GM20431 (cell line): ENCODE measurements at regions not wholly inside any gene's neighbourhood (a gene's known extent, or its start where the extent isn't known, plus 50 kb on each side); places are given as distances from the start of the nearest gene placed in this dataset.

Experiments used
- in situ Hi-C: fragments of 300-500 bp; cut with MseI, MboI; formaldehyde crosslinking; loops from one replicate; pipeline ENCODE4 v1.15.0; 2020; ENCODE audit warnings: low sequenced_read_pairs; ENCODE audit not compliant: unreplicated experiment

- in situ Hi-C loops = no loop called here
Measured at GRCh38 chr16:86998196-86999001, 318.8 kb downstream of the C16orf95 start.

- in situ Hi-C loops = no loop called here
Measured at GRCh38 chr16:87000001-87000400, 317.2 kb downstream of the C16orf95 start.

- in situ Hi-C loops = no loop called here
Measured at GRCh38 chr16:87002717-87003413, 314.3 kb downstream of the C16orf95 start.

- in situ Hi-C loops = no loop called here
Measured at GRCh38 chr16:87003414-87003755, 313.8 kb downstream of the C16orf95 start.

DNA sequence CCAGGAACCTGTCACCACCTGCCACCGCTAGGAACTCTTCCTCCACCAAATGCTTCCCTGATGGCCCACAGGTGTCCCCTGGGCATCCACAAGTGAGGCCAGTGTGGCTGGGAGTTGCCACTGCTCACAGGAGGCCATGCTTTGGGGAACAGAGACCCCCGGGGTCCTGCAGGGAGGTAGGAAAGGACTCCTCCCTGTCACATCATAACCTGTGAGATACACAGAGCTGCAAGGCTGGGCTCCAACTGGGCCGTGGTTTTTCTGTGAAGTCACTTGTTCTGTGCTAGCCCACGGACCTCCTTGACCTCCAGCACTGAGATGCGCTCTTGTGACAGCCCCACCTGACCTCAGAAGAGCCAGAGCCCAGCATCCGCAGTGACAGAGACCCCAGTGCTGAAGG lies 311.2 kb downstream of the C16orf95 start:
- in situ Hi-C loops = no loop called here

DNA sequence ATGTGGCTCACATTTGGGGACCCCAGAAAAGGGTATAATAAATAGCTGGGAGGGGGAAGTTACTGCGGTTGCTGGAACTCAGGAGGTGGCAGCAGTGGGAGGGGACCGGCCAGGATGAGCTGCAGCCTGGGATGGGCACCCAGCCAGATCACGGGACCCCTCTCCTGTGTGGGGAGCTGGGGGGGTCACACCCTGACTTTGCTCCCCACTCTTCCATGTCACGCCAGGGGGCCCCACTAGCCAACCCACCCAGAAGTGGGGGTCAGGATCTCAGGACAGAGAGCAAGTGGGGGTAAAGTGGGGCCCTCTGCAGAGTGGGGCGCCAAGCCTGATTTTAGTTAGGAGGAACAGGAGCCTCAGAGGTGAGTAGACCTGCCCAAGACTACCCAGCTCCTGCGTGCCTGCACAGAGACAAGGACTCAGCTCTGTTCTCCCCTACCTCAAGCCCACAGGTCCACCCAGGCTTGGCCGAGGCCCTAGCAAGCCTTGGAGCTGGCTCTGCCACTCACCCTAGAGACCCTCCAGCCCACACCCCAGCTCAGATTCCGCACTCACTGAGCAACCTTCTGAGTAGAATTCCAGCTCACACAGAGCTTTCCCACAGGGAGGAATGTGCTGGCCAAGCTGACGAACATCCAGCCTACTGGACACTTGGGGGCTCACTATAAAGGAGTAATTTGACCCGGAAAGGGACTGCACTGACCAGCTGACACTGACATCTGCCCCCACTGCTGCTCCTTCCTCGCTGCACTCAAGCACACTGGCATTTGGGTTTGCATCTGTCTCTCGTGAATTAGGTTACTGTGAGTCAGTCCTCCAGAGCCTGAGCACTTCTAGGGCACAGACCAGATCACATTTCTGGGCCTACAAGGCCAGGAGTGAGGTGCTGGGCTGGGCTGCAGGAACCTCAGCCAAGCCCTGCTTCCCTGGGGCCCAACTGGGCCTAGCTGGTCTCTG lies 310.1 kb downstream of the C16orf95 start:
- in situ Hi-C loops = no loop called here

- in situ Hi-C loops = no loop called here
Measured at GRCh38 chr16:87007907-87008306, 309.3 kb downstream of the C16orf95 start.

GRCh38 chr16:87008664-87009063 lies 308.5 kb downstream of the C16orf95 start:
- in situ Hi-C loops = no loop called here

DNA sequence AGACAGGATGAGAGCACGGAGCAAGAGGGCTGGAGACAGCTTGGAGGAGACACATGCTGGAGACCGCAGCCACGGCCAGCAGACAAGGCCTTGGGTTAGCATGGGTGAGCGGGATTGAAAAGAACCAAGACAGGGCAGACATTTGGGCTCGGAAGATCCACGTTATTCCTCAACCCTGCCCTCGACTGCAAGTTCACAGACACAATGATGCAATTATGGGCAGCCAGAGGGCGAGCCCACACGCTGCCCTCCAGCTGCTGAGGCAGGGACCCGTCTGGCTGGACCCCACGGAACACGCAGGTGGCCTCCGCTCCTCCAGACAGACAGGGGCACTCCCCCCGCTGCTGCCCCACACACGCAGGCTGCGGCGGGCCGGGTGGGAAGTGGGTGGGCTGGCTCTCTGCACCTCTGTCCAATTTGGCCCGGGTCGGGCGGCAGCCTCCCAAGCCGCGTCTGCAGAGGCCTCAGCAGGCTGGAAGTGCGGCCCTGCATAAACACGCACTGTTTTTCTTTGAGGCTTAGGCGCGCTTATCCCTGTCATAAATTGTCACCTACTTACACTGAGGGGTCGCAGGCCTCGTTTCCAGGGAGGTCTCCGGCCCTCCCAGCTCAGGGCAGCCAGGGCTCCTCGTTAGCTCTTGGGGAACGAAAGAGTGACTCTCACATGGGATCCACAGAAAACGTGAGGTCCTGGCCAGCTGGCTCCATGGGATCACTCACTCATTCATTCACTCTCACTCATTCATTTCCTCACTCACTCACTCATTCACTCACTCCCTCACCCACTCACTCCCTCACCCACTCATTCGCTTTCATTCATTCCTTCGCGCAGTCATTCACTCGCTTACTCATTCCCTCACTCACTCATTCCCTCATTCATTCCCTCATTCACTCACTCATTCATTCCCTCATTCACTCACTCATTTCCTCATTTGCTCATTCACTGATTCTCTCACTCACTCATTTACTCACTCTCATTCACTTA lies 303.9 kb downstream of the C16orf95 start:
- in situ Hi-C loops = no loop called here

DNA sequence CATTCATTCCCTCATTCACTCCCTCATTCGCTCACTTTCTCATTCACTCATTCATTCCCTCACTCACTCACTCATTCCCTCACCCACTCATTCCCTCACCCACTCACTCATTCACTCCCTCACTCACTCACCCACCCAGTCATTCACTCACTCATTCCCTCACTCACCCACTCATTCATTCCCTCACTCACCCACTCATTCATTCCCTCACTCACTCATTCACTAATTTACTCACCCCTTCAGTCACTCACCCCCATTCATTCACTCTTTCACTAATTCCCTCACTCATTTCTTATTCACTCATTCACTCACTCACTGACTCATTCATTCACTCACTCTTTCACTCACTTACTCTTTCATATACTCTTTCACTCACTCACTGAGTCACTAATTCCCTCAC lies 303.1 kb downstream of the C16orf95 start:
- in situ Hi-C loops = no loop called here

GRCh38 chr16:87015021-87015420 lies 302.2 kb downstream of the C16orf95 start:
- in situ Hi-C loops = no loop called here

- in situ Hi-C loops = no loop called here
Measured at GRCh38 chr16:87016046-87017035, 300.9 kb downstream of the C16orf95 start.

DNA sequence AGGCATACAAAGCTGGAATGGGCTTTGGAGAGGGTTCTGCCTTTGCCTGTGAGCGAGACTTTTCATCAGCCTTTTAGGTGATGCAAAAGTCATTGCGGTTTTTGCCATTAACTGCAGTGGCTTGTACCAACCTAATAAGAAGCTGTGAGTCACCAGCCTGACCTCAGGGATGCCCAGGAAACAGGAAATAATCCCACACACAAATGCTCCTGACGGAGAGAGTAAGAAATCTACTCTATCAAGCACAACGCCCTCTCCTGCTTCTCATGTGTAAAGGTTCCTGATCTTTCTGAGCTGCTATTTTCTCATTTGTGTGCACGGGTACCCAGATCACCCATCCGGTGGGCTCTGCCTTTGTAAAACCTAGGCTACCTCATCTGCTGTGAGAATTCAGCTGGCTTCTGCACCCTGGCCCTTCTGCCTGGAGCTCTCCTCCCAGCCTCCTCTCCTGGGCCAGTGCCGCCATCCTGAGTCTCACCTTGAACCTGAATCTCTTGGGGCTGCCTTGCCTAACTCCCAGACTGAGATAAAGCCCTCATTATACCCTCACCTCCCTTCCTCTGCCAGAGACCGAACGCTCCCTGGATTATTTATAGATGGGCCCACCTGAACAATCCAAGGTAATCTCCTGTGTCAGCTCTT lies 299.7 kb downstream of the C16orf95 start:
- in situ Hi-C loops = no loop called here

DNA sequence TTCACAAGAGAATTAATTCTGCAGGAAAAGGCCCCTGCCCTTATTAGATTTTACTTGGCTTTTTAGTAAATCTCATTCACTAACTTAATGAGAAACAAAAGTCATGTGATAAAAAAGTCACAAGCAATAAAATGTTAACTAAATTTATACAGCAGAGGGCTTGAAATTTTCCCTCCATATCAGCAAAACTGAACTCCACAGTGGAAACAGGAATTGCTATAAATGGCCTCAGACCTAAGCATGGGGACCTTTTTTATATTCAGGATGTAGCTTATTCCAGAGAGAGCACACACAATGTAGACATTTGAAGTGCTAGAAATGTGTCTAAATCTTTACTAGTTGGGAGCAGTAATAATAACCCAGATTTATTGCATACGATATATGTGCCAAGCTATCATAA lies 291.5 kb downstream of the C16orf95 start:
- in situ Hi-C loops = no loop called here

DNA sequence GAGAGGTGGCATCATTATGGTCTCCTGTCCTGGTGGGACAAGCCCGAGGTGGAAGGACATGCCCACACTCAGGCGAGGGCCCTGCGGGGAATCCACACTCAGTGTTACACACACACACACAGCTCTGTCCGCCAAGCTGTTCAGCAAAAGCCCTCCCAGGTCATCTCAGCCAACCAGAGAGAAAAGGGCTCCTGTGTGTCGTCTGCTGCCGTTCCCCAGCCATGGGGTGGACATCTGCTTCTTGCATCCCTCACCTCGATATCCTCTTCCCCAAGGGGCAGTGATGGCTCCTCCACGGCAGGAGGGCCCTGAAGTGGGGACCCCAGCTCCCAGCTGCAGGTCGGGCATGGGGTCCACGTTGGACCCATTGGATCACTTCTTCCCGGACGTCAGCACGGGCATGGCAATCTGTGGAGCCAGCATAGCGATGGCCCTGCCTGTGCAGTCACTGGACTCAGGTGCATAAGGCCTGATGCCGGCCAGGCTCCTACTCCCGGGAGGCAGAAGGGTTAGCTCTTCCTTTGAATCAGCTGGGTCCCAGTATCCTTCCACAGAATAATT lies 290.1 kb downstream of the C16orf95 start:
- in situ Hi-C loops = no loop called here

GRCh38 chr16:87028481-87029320 lies 288.5 kb downstream of the C16orf95 start:
- in situ Hi-C loops = no loop called here

DNA sequence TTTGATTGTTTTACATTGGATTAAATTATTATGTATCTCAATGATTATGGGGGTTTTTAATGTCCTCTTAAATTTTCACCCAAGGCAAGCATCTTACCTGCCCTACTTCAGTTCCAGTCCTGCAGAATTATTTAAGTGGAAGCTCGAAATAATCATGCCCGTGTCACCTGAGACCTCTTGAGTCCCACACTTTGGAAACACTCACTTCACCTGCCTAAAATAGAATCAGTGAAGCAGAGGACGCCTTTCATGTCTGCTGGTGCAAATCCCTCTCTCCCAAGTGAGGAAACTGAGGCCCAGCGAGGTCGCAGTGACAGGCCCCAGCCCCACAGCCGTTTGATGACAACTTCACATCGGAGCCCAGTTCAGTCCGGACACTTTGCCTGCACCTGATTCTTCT lies 284.6 kb downstream of the C16orf95 start:
- in situ Hi-C loops = no loop called here
